ENCODE measurements at regions not wholly inside any gene's neighbourhood (a gene's known extent, or its start where the extent isn't known, plus 50 kb on each side); places are given as distances from the start of the nearest gene placed in this dataset.
"Not testable (repeated sequence)": the region's sequence is repeated elsewhere in the genome, so short reads cannot be mapped to it uniquely, and the experiment has no call there.

DNA sequence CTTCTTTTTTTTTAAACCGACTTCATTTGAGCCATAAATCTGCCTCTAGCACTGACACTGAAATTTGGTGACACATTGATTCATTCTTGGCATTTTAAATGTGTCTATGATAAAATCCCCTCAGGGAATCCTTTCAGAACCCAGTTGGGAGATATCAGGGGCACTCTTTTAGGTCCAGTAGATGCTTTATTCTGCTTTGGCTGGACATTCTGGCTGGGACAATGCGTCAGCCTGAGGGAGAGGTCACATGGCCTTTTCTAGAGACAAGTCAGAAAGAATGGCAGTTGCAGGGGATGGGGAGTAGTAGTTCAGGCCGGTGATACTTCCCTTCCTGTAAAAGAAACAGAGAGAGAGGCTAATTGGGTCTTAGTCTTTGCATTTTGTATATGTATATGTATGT, 63.1 kb downstream of the TRIM43 start:
- H3K4me3 ChIP-seq (replicated peaks; ENCODE audit: low read depth, low read length); DNase-seq (ENCODE audit: extremely low read depth, insufficient read length): not testable (repeated sequence)

GRCh38 chr2:95656553-95656952, 64.8 kb downstream of the TRIM43 start:
- H3K27me3 ChIP-seq (replicated peaks; ENCODE audit: control insufficient read depth, insufficient read depth, low read length); H3K4me3 ChIP-seq (replicated peaks; ENCODE audit: low read depth, low read length); H3K36me3 ChIP-seq (ENCODE audit: control insufficient read depth, insufficient read depth, low read length); DNase-seq (ENCODE audit: extremely low read depth, insufficient read length): not testable (repeated sequence)

More for the DNA sequence above, 63.1 kb downstream of the TRIM43 start:
- H3K27me3 ChIP-seq (replicated peaks; ENCODE audit: control insufficient read depth, insufficient read depth, low read length); H3K36me3 ChIP-seq (ENCODE audit: control insufficient read depth, insufficient read depth, low read length): not testable (repeated sequence)

DNA sequence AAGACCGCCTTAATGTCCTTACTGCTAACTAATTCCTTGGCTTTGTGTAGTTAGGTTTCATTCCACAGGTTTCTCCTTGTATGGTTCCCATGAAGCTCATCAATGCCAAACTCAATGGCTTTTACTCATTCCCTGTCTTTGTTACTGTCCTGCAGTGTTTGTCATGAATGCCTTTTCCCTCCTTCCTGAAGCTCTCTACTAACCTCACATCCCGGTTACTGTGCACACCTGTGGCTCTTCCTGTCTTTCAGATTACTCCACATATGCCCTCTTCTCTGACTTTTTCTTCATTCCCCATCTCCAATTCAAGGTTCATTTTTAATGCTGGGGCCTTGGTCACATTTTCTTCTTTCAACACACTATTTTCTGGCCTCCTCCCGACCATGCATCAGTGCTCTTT, 66.1 kb downstream of the TRIM43 start:
- not testable (repeated sequence) for DNase-seq (ENCODE audit: extremely low read depth, insufficient read length)

DNA sequence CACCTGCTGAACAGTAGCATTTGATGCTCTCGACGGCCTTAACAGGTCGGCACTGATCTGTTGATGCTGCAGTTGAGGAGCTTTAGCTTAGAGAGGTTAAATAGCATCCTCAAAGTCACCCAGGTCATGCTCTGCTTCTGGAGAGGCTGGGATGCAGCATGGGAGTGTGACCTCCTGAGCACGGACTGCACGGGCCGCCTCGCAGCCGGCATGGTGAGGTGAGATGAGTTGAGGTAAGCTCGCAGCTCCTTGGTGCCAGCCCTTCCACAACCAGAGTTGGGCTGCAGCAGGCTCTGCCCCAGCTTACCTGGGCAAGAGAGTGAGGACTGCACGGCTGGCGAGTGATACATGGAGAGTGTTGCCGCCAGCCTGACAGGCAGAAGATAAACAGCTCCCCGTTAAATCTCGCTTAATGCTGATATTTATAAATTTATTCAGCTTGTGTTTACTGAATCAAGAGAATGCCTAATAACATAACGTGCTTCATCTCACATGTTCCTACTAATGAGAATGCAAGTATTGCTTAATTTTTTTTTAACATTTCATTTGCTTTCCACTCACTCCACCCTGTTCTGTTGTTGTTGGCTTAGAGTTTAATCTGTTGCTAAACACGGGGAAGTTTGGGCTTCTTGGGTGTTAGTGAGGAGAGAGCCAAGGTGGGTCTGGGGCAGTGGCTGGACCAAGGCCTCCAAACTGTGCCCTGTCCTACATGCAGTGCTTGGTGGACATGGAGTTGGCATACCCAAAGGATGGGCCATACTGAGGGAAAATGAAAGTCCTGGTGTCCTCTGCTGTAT, 69.2 kb downstream of the TRIM43 start:
- H3K4me3 ChIP-seq (replicated peaks; ENCODE audit: low read depth, low read length); H3K36me3 ChIP-seq (ENCODE audit: control insufficient read depth, insufficient read depth, low read length); H3K27me3 ChIP-seq (replicated peaks; ENCODE audit: control insufficient read depth, insufficient read depth, low read length); DNase-seq (ENCODE audit: extremely low read depth, insufficient read length): not testable (repeated sequence)

More for the DNA sequence above, 66.1 kb downstream of the TRIM43 start:
- H3K4me3 ChIP-seq (replicated peaks; ENCODE audit: low read depth, low read length); H3K36me3 ChIP-seq (ENCODE audit: control insufficient read depth, insufficient read depth, low read length); H3K27me3 ChIP-seq (replicated peaks; ENCODE audit: control insufficient read depth, insufficient read depth, low read length): not testable (repeated sequence)

DNA sequence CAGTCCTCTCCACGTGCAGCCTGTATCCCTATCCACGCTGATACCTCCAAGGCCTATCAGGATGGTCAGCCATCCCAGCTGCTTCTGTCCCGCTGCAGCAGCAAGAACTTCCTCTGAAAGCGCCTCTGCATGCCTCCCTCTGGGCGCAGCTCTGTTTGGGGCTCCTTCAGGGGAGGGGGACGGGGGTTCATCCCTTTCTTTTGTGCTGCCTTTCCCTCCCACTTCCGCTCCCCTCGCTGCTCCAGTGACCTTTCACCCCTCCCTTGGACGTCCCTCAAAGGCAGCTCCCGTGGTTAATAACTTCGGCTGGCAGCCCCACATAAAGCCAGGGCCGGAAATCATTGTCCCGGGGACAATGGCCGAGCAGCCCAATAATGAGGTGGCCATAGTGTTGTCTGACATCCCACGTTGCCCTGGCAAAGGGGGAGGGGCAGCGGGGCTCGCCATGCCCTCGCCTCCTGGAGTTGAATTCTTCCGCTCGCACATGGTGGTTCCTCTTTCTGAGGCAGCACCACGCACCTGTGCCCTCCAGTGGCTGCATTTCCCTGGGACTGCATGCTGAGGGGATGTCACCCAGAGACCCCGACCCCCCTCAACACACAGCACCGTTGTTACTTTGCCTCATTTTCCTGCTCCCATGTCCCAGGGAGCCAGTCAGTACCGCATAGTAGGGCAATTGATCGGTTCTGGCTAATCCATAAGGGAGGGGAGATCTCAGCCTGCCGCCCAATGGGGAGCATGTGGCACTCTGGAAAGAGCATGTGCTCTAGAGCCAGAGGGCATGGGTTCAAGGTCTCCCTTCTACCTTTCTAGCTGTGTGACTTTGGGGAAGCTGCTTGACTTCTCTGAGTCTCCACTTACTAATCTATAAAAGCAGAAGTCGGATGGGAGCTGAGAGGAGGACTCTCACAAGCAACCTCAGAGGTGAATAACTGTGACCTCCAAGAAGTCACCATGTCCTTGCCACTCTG, 72.0 kb downstream of the TRIM43 start:
- not testable (repeated sequence) for DNase-seq (ENCODE audit: extremely low read depth, insufficient read length); H3K27me3 ChIP-seq (replicated peaks; ENCODE audit: control insufficient read depth, insufficient read depth, low read length); H3K4me3 ChIP-seq (replicated peaks; ENCODE audit: low read depth, low read length); H3K36me3 ChIP-seq (ENCODE audit: control insufficient read depth, insufficient read depth, low read length)

GRCh38 chr2:95666636-95667035, 74.8 kb downstream of the TRIM43 start:
- H3K4me3 ChIP-seq (replicated peaks; ENCODE audit: low read depth, low read length); DNase-seq (ENCODE audit: extremely low read depth, insufficient read length); H3K27me3 ChIP-seq (replicated peaks; ENCODE audit: control insufficient read depth, insufficient read depth, low read length); H3K36me3 ChIP-seq (ENCODE audit: control insufficient read depth, insufficient read depth, low read length): not testable (repeated sequence)

DNA sequence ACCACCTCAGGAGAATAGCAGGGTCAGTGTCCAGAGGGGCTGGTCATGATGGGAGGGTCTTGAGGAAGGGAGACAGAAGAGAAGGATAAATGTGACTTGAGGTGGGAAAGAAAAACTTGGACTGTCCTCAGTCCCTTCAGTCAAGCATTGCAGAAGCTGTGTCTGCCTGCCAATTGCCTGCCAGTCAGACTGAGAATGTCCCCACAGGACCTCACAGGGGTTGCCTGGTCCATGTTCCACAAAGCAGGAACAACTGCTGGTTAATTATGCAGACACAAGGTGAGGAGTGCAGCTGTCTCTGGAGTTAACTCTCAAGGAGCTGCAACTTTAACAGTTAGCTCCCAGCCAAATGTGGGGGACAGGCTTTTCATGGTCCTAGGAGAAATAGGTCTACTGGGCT, 75.7 kb downstream of the TRIM43 start:
- Histone ChIP-seq H3K36me3 (ENCODE audit: control insufficient read depth, insufficient read depth, low read length) (no peaks in the 10 kb centered on the region), H3K4me3 (replicated peaks; ENCODE audit: low read depth, low read length) (no peak overlapping the region), H3K27me3 (replicated peaks; ENCODE audit: control insufficient read depth, insufficient read depth, low read length) (no peaks in the 10 kb centered on the region; the same call in 1 of the 2 replicates)
- no peak for TF ChIP-seq CTCF (IDR thresholded peaks at IDR 0.05; ENCODE audit: insufficient read depth, low read length, poor library complexity, severe bottlenecking)
- DNase-seq (ENCODE audit: extremely low read depth, insufficient read length), result no peak

DNA sequence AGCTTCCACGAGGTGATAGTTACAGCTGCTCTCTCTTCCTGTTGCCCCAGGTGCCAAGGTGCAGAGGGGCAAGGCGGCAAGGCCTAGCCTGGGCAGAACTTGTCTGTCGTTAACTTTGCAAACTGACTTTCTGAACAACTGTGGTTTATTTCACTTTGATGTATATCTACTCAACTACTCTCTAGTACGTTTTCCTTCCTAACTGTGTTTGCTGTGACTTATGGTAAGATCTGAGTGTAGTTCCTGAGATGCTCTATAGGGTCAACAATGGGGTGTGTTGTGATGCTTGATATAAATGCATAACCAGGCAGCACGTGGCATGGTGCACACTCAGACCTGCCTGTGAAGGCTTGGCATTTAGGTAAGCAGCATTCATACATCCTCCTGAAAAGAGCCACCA, 77.1 kb downstream of the TRIM43 start:
- not testable (repeated sequence) for H3K4me3 ChIP-seq (replicated peaks; ENCODE audit: low read depth, low read length)

DNA sequence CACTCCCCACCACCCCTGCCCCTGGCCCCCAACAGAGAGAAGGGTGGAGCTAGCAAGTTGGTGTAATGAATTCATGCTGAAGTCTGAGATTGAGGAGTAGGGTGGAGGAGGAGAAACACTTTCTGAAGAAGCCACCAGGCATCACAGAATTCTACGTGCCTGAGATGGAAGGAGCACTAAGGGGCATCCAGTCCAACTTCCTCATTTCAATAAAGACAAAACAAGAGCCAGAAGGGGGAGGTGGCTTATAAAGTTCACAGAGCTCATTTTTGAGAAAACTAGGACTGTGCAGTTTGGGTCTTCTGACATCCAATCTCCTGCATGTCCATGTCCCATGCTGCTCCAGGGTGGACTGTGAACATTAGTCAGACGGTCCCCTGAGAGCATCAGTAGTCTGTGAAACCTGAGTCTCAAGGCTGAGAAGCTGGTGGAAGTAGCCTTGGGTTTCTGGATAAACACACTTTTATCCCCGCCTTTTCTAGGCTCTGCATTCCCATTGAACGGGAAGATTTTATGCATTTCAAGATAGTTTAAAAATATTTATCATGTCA, 77.7 kb downstream of the TRIM43 start:
- Histone ChIP-seq H3K36me3 (ENCODE audit: control insufficient read depth, insufficient read depth, low read length) (no peaks in the 10 kb centered on the region), H3K4me3 (replicated peaks; ENCODE audit: low read depth, low read length) (no peak overlapping the region), H3K27me3 (replicated peaks; ENCODE audit: control insufficient read depth, insufficient read depth, low read length) (no peaks in the 10 kb centered on the region)
- no peak for DNase-seq (ENCODE audit: extremely low read depth, insufficient read length)
- TF ChIP-seq CTCF (IDR thresholded peaks at IDR 0.05; ENCODE audit: insufficient read depth, low read length, poor library complexity, severe bottlenecking), result no peak

More for the DNA sequence above, 77.1 kb downstream of the TRIM43 start:
- not testable (repeated sequence) for H3K36me3 ChIP-seq (ENCODE audit: control insufficient read depth, insufficient read depth, low read length); DNase-seq (ENCODE audit: extremely low read depth, insufficient read length); H3K27me3 ChIP-seq (replicated peaks; ENCODE audit: control insufficient read depth, insufficient read depth, low read length)
